MCF 10A (cell line): ENCODE measurements at regions not wholly inside any gene's neighbourhood (a gene's known extent, or its start where the extent isn't known, plus 50 kb on each side); places are given as distances from the start of the nearest gene placed in this dataset.

Experiments used
- BruUV-seq: library from RNA; stranded (reverse); fragments of 400-500 nt; replicated peaks from 2 replicates; lab custom pipeline; 2021; lab: Mats Ljungman, UMichigan
- CTCF ChIA-PET: fragments of 300-600 bp; sonication (Branson Sonifier 250); formaldehyde crosslinking; extraction: SDS; loops from one replicate; lab custom pipeline; 2021; ENCODE audit warnings: antibody characterized with exemption, inconsistent platforms; lab: Yijun Ruan, JAX
- POLR2A ChIA-PET: fragments of 300-600, 350-650 bp; sonication (Branson Sonifier 250); formaldehyde crosslinking; extraction: SDS; loops from one replicate; lab custom pipeline; 2020; ENCODE audit warnings: antibody characterized with exemption, inconsistent platforms; lab: Yijun Ruan, JAX
- DNase-seq: peaks from one replicate; pipeline ENCODE4 v3.0.0-alpha.2; 2018; ENCODE audit not compliant: unreplicated experiment
- H3K27ac Mint-ChIP-seq: one replicate; pipeline ENCODE4 v1.8.0; 2022; ENCODE audit warnings: mild to moderate bottlenecking, low read depth, mixed read lengths; ENCODE audit not compliant: unreplicated experiment
- H3K27me3 Mint-ChIP-seq: one replicate; pipeline ENCODE4 v1.8.0; 2022; ENCODE audit warnings: mixed read lengths; ENCODE audit not compliant: insufficient read depth, unreplicated experiment
- H3K36me3 Mint-ChIP-seq: one replicate; pipeline ENCODE4 v1.8.0; 2022; ENCODE audit warnings: mild to moderate bottlenecking, moderate library complexity, mixed read lengths; ENCODE audit not compliant: insufficient read depth, unreplicated experiment
- H3K4me1 Mint-ChIP-seq: one replicate; pipeline ENCODE4 v1.8.0; 2022; ENCODE audit warnings: mixed read lengths; ENCODE audit not compliant: insufficient read depth, unreplicated experiment
- H3K4me3 Mint-ChIP-seq: one replicate; pipeline ENCODE4 v1.8.0; 2022; ENCODE audit warnings: mild to moderate bottlenecking, moderate library complexity, mixed read lengths; ENCODE audit not compliant: unreplicated experiment
- H3K9me3 Mint-ChIP-seq: one replicate; pipeline ENCODE4 v1.8.0; 2022; ENCODE audit warnings: mixed read lengths; ENCODE audit not compliant: unreplicated experiment
- CTCF ChIP-seq: fragments of 200-600 bp; IDR thresholded peaks from one replicate; pipeline ENCODE4 v1.8.0; 2022; ENCODE audit warnings: antibody characterized with exemption, mild to moderate bottlenecking; ENCODE audit not compliant: unreplicated experiment
- intact Hi-C: fragments of 100-400 bp; cut with micrococcal nuclease; formaldehyde crosslinking; loops from 2 replicates; pipeline ENCODE4 v1.14.1; 2022

- no peak overlapping the region for H3K27ac Mint-ChIP-seq
- H3K4me1 Mint-ChIP-seq: no peaks in the 10 kb centered on the region
- H3K27me3 Mint-ChIP-seq: no peaks in the 10 kb centered on the region
- H3K9me3 Mint-ChIP-seq: no peaks in the 10 kb centered on the region
- POLR2A ChIA-PET: no interaction called here
- no TSS peak for BruUV-seq
- CTCF ChIA-PET: no interaction called here
- no peak overlapping the region for H3K4me3 Mint-ChIP-seq
- intact Hi-C loops: no loop called here
- no peak for DNase-seq
- TF ChIP-seq CTCF: no peak
- no peaks in the 10 kb centered on the region for H3K36me3 Mint-ChIP-seq
Observed at GRCh38 chr5:2887481-2888348, 136.2 kb upstream of the IRX2 start.

- POLR2A ChIA-PET: interaction anchor here (1.2 kb wide), 1 partner anchor 11 kb away, joined by 3 read pairs; no protein-coding TSS in a partner anchor
- intact Hi-C loops: no loop called here
- Mint-ChIP-seq H3K27me3 (no peaks in the 10 kb centered on the region), H3K27ac (no peak overlapping the region), H3K36me3 (no peaks in the 10 kb centered on the region), H3K4me3 (no peak overlapping the region), H3K9me3 (peaks cover 7% of the 10 kb centered on the region), H3K4me1 (no peaks in the 10 kb centered on the region)
- DNase-seq: no peak
- CTCF ChIA-PET: no interaction called here
- no peak for TF ChIP-seq CTCF
- no TSS peak for BruUV-seq
Observed at GRCh38 chr5:2886531-2886930, 135.1 kb upstream of the IRX2 start.

GRCh38 chr5:2883771-2884170 is 132.3 kb upstream of the IRX2 start:
- Mint-ChIP-seq H3K4me3 (no peak overlapping the region), H3K27ac (no peak overlapping the region), H3K27me3 (no peaks in the 10 kb centered on the region), H3K4me1 (no peaks in the 10 kb centered on the region), H3K36me3 (no peaks in the 10 kb centered on the region), H3K9me3 (peaks cover 17% of the 10 kb centered on the region)
- TF ChIP-seq CTCF: no peak
- ChIA-PET CTCF (no interaction called here), POLR2A (interaction anchor here (0.6 kb wide), 1 partner anchor 134 kb away, joined by 3 read pairs; no protein-coding TSS in a partner anchor)
- DNase-seq: no peak
- BruUV-seq: no TSS peak
- intact Hi-C loops: no loop called here

- H3K27me3 Mint-ChIP-seq: no peaks in the 10 kb centered on the region
- no TSS peak for BruUV-seq
- ChIA-PET POLR2A (interaction anchor here (0.6 kb wide), 1 partner anchor 221 kb away, joined by 3 read pairs; no protein-coding TSS in a partner anchor), CTCF (interaction anchor here (0.6 kb wide), 1 partner anchor 13 kb away, joined by 3 read pairs; no protein-coding TSS in a partner anchor)
- H3K4me3 Mint-ChIP-seq: no peak overlapping the region
- intact Hi-C loops: no loop called here
- peaks cover 17% of the 10 kb centered on the region for H3K9me3 Mint-ChIP-seq
- no peak for DNase-seq
- no peak for TF ChIP-seq CTCF
- H3K27ac Mint-ChIP-seq: no peak overlapping the region
- H3K4me1 Mint-ChIP-seq: no peaks in the 10 kb centered on the region
- peaks cover 5% of the 10 kb centered on the region for H3K36me3 Mint-ChIP-seq
Observed at GRCh38 chr5:2879701-2880100, 128.2 kb upstream of the IRX2 start.
